Stimulated activated CD4-positive, alpha-beta T cell treated with anti-CD3 and anti-CD28 coated beads, Interleukin-12 subunit alpha, Interleukin-12 subunit beta, amount 100 ng/mL, for 48 hours (primary cell): ENCODE measurements at regions not wholly inside any gene's neighbourhood (a gene's known extent, or its start where the extent isn't known, plus 50 kb on each side); places are given as distances from the start of the nearest gene placed in this dataset.
"Not testable (repeated sequence)": the region's sequence is repeated elsewhere in the genome, so short reads cannot be mapped to it uniquely, and the experiment has no call there.

Source experiments
- DNase-seq, 3 donors: peaks; one replicate each; pipeline ENCODE4 v3.0.0-alpha.2; 2020; ENCODE audit warnings: low read depth in 2 of 3, low spot score in 1 of 3

- no peak for DNase-seq
Observed at GRCh38 chr4:27119239-27119638, 258.6 kb downstream of the STIM2 start.

- no peak for DNase-seq
Observed at GRCh38 chr4:27121830-27122229, 261.2 kb downstream of the STIM2 start.

GRCh38 chr4:27123123-27123768, 262.6 kb downstream of the STIM2 start:
- DNase-seq = no peak

GRCh38 chr4:27123769-27124124, 263.1 kb downstream of the STIM2 start:
- DNase-seq = no peak

GRCh38 chr4:27126895-27127294, 266.3 kb downstream of the STIM2 start:
- DNase-seq = not testable (repeated sequence)

GRCh38 chr4:27128443-27128842, 267.8 kb downstream of the STIM2 start:
- DNase-seq = no peak

GRCh38 chr4:27129871-27130366, 269.3 kb downstream of the STIM2 start:
- no peak for DNase-seq

- DNase-seq = no peak
Observed at GRCh38 chr4:27132497-27132896, 271.9 kb downstream of the STIM2 start.

- no peak for DNase-seq
Observed at GRCh38 chr4:27140486-27140885, 279.8 kb downstream of the STIM2 start.

DNA sequence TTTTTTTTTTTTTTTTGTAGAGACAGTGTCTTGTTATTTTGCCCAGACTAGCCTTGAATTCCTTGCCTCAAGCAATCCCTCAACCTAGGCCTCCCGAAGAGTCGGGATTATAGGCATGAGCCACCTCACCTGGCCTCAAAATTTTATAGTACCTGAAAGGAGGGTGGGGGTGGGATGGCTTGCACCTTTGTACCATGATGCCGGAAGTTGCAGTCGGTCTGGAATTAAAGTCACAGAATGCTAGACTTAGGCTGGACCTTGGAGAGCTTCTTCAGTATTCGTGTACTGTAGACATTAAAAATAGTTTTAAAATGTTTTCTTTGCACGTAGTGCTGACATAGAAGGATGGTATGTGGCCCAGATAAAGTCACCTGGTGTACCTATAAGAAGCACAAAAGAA, 280.9 kb downstream of the STIM2 start:
- no peak for DNase-seq

DNA sequence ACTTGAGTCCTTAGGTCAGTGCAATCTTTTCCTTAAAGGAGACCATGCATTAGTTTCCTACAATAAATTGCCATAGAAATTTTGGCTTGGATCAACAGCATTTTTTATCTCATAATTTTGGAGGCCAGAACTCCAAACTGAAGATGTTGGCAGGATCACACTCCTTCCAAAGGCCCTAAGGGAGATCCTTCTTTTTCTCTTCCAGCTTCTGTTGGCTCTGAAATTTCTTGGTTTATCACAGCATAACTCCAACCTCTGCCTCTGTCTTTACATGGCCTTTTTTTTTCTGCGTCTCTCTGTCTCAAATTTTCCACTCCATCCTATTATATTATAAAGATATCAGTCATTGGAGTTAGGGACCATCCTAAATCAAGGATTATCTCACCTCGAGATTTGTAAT, 282.2 kb downstream of the STIM2 start:
- no peak for DNase-seq

DNA sequence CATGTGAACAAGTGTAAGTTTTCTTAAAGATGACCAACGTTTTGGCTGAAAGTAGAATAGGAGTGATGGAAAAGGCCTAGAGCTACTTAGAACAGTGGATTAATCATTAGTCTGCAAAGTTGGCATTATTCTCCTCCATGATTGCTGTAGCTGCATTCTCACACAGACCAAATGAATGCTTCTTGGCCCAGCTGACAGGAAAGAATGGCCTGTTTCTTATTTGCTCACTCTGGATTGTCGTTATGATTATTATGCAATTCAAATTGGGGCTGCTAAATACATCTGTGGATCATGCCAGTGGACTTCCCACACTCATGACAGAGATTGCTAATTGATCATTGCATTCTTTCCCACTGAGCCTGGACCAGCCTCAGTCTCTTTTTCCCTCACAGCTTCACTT, 285.0 kb downstream of the STIM2 start:
- no peak for DNase-seq

DNA sequence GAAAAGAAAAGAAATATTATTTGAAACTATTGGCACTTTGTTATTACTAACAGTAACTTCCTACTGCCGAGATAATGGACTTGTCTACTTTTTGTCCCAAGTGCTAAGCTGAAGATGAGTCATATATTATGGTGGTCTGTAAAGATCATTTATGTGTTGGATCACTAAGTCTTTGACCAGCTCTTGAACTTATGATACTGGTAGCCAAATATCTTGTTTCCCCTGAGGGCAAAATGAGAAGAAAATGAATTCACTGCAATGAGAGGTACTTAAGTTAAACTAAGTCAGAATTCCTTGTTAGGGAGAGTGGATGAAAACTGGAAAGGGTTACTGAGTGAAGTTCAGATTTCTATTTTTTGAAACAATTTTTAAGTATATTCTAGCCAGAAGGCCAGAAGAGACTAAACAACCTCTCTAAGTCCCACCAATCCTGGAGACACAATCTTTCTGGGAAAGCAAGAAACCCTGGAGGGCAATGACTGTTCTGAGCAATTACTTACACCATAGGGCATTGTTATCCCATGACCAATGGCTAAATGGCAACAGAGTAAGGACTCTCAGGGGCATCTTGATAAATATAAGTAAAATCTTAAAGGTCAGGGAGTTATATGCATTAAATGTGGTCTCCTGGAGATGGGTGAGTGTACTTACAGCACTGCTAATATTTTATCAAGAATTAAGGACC, 287.7 kb downstream of the STIM2 start:
- no peak for DNase-seq

DNA sequence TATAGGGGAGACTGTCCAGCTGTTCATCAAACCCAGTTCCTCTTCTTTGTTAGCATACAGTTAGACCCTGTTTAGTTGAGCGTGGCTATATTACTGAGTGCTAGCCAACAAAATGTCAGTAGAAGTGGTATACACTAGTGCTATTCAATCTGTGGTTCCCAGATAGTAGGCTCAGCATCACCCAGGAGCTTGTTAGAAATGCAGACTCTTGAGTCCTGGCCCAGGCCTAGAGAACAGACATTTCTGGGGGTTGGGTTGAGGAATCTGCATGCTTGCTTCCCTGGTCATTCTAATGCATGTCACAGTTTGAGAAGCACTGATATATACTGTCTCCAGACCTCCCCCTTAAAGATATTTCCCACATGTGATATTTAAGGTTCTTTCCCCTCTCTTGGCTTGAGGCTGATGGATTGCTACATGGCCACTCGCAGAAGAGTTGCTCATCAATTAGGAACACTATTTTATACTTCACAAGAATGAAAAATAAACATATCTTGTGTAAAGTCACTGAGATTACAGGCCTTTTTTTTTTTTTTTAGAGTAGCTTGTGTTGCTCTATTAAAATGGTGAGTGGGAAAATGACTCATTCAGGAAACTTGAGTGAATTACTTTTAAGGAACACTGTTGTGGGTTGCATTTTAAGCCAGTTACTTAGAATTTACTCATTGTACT, 289.0 kb downstream of the STIM2 start:
- no peak for DNase-seq

- no peak for DNase-seq
Observed at GRCh38 chr4:27152703-27153102, 292.1 kb downstream of the STIM2 start.

GRCh38 chr4:27154706-27155105, 294.1 kb downstream of the STIM2 start:
- DNase-seq = no peak

GRCh38 chr4:27161191-27161590, 300.6 kb downstream of the STIM2 start:
- DNase-seq = no peak

DNA sequence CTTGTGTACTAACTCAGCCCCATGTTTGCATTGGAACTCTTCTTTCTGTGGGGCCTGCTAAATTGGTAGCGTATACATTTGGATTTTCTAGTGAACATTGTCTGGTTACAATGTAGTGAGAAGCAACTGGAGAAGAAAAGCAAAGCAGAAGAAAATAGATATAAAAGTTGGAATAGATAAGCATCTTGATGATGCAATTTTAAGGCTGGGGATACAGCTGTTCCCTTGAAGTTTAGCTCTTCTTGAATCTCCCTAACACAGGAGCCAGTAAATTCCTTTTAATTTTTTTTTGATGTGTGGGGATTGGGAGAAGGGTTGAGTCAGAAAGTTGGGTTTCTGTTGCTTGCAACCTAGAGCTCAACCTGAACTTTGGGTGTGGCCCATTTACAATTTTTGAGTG, 308.1 kb downstream of the STIM2 start:
- no peak for DNase-seq

DNA sequence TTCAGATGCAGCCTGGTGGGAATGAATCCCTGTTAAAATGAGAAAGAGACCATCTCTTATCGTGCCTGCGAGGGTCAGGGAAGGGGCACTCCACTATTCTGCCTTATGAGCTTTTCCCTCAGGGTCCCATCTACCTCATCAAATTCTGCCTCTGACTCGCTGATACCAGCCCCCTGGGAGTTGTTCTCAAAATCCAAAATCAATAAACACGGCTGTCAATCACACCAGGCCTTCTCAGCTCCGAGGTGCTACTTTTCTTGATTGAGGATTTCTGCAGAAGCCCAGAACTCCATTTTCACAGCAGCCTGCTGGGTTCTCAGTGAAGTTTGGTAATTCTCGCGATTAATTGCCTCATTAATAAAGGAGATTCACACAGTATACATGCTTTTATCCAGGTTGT, 312.6 kb downstream of the STIM2 start:
- DNase-seq = no peak

GRCh38 chr4:27176400-27176799, 315.8 kb downstream of the STIM2 start:
- no peak for DNase-seq

DNA sequence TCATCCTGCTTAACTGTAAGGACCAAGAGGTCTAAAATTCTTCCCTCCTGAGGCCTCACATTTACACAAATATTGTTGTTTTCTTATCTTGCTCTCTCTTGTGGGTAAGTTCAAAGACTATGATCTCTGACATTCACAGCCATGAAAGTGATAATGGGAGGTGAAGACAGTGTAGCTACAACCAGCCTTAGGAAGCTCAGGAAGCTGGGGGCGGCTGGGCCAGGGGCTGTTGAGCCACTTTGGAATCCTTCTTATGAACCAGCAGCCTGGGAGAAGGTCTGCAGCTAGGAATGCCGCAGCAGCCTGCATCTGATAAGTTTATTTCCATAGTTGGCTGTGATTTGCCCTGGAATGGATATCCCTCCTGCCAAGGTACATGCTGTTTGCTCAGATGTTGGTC, 316.2 kb downstream of the STIM2 start:
- no peak for DNase-seq

DNA sequence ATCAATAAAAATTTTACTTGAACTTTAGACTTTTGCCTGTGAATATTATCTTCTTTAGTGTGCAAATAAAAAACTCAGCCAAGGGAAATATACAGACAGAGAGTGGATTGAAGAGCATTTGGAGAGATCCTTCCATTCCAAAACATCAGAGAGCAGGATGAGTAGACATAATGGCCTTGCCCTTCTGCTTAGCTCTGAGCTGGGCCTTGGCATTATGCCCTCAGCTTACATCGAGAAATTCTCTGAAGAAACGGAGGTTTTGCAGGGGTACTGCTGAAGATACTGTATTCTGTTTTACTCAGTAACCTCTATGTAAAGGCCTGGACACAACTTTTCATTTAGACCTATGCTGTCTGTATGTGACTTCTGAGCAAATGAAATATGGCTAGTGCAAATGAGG, 317.4 kb downstream of the STIM2 start:
- no peak for DNase-seq
